HEK293 (cell line): ENCODE measurements at regions not wholly inside any gene's neighbourhood (a gene's known extent, or its start where the extent isn't known, plus 50 kb on each side); places are given as distances from the start of the nearest gene placed in this dataset.

Source experiments
- CTCF ChIA-PET: fragments of 350-600 bp; formaldehyde crosslinking; extraction: SDS; loops from one replicate; lab custom pipeline; 2021; ENCODE audit warnings: antibody characterized with exemption; lab: Yijun Ruan, JAX
- POLR2A ChIA-PET: fragments of 300-600 bp; formaldehyde crosslinking; extraction: SDS; loops from one replicate; lab custom pipeline; 2020; ENCODE audit warnings: antibody characterized with exemption, inconsistent platforms; lab: Yijun Ruan, JAX
- H3K27ac ChIP-seq: fragments of 200-500 bp; sonication (Bioruptor generic); 2 replicates; pipeline ENCODE4 v1.5.1; 2014; ENCODE audit warnings: low read depth, low read length, control low read depth, inconsistent platforms; ENCODE audit errors: extremely low read depth
- H3K36me3 ChIP-seq, 2 experiments: fragments of 200-500 bp in 1 of 2; sonication (Bioruptor generic) in 1 of 2; 1 replicate in 1 of 2; 2 replicates in 1 of 2; pipeline ENCODE4 v1.5.1; 2014 to 2017; ENCODE audit warnings: inconsistent platforms in 2 of 2, low read length in 2 of 2; ENCODE audit not compliant: control insufficient read depth in 2 of 2, insufficient read depth in 1 of 2
- H3K4me1 ChIP-seq: fragments of 200-500 bp; sonication (Bioruptor generic); 2 replicates; pipeline ENCODE4 v1.5.1; 2014; ENCODE audit warnings: mild to moderate bottlenecking, low read length, inconsistent platforms; ENCODE audit not compliant: control insufficient read depth, insufficient read depth
- H3K4me3 ChIP-seq: 2 replicates; pipeline ENCODE4 v1.5.1; 2011; ENCODE audit warnings: low read depth, mild to moderate bottlenecking, control low read depth, low read length, moderate library complexity
- H3K9me3 ChIP-seq: fragments of 200-500 bp; sonication (Bioruptor generic); 2 replicates; pipeline ENCODE4 v1.5.1; 2014; ENCODE audit warnings: low read depth, low read length, inconsistent platforms; ENCODE audit not compliant: control insufficient read depth, insufficient read depth
- GLI4 ChIP-seq: fragments of 450-650 bp; formaldehyde crosslinking; IDR thresholded peaks from 2 replicates; pipeline ENCODE4 v1.5.1; 2016; ENCODE audit warnings: missing biosample characterization, missing genetic modification characterization
- KLF10 ChIP-seq: fragments of 450-650 bp; IDR thresholded peaks from 2 replicates; pipeline ENCODE4 v1.5.1; 2018; ENCODE audit warnings: missing biosample characterization, mild to moderate bottlenecking, missing genetic modification characterization
- MZF1 ChIP-seq: fragments of 450-650 bp; formaldehyde crosslinking; IDR thresholded peaks from 2 replicates; pipeline ENCODE4 v1.5.1; 2017; ENCODE audit warnings: missing biosample characterization, missing genetic modification characterization, borderline replicate concordance
- SP3 ChIP-seq: fragments of 450-650 bp; formaldehyde crosslinking; IDR thresholded peaks from 2 replicates; pipeline ENCODE4 v1.5.1; 2016; ENCODE audit warnings: missing biosample characterization, missing genetic modification characterization
- ZBTB21 ChIP-seq: fragments of 450-650 bp; formaldehyde crosslinking; IDR thresholded peaks from 2 replicates; pipeline ENCODE4 v1.5.1; 2017; ENCODE audit warnings: missing biosample characterization, missing genetic modification characterization
- ZEB2 ChIP-seq: fragments of 450-650 bp; formaldehyde crosslinking; IDR thresholded peaks from 2 replicates; pipeline ENCODE4 v1.5.1; 2016; ENCODE audit warnings: missing biosample characterization, missing genetic modification characterization
- ZFP37 ChIP-seq: fragments of 450-650 bp; formaldehyde crosslinking; IDR thresholded peaks from 2 replicates; pipeline ENCODE4 v1.5.1; 2016; ENCODE audit warnings: missing biosample characterization, missing genetic modification characterization
- ZNF10 ChIP-seq: fragments of 450-650 bp; formaldehyde crosslinking; IDR thresholded peaks from 2 replicates; pipeline ENCODE4 v1.5.1; 2017; ENCODE audit warnings: missing biosample characterization, missing genetic modification characterization
- ZNF114 ChIP-seq: fragments of 450-650 bp; formaldehyde crosslinking; IDR thresholded peaks from 2 replicates; pipeline ENCODE4 v1.5.0; 2017; ENCODE audit warnings: missing biosample characterization, missing genetic modification characterization
- ZNF155 ChIP-seq: fragments of 450-650 bp; formaldehyde crosslinking; IDR thresholded peaks from 2 replicates; pipeline ENCODE4 v1.5.1; 2016; ENCODE audit warnings: missing biosample characterization, missing genetic modification characterization
- ZNF157 ChIP-seq: fragments of 450-650 bp; formaldehyde crosslinking; IDR thresholded peaks from 2 replicates; pipeline ENCODE4 v1.5.1; 2016; ENCODE audit warnings: missing biosample characterization, missing genetic modification characterization
- ZNF169 ChIP-seq: fragments of 450-650 bp; formaldehyde crosslinking; IDR thresholded peaks from 2 replicates; pipeline ENCODE4 v1.5.1; 2016; ENCODE audit warnings: missing biosample characterization, missing genetic modification characterization
- ZNF19 ChIP-seq: fragments of 450-650 bp; formaldehyde crosslinking; IDR thresholded peaks from 2 replicates; pipeline ENCODE4; 2016; ENCODE audit warnings: missing biosample characterization, missing genetic modification characterization, low read depth
- ZNF394 ChIP-seq: fragments of 450-650 bp; formaldehyde crosslinking; IDR thresholded peaks from 2 replicates; pipeline ENCODE4 v1.5.1; 2016; ENCODE audit warnings: missing biosample characterization, missing genetic modification characterization, mild to moderate bottlenecking, moderate library complexity, borderline replicate concordance
- ZNF521 ChIP-seq: fragments of 450-650 bp; formaldehyde crosslinking; IDR thresholded peaks from 2 replicates; pipeline ENCODE4 v1.5.1; 2017; ENCODE audit warnings: missing biosample characterization, mild to moderate bottlenecking, missing genetic modification characterization
- ZNF623 ChIP-seq: fragments of 450-650 bp; formaldehyde crosslinking; IDR thresholded peaks from 2 replicates; pipeline ENCODE4 v1.5.1; 2016; ENCODE audit warnings: missing biosample characterization, missing genetic modification characterization
- ZNF660 ChIP-seq: fragments of 450-650 bp; IDR thresholded peaks from 2 replicates; pipeline ENCODE4 v1.5.1; 2018; ENCODE audit warnings: missing biosample characterization, mild to moderate bottlenecking, missing genetic modification characterization
- ZNF707 ChIP-seq: fragments of 450-650 bp; formaldehyde crosslinking; IDR thresholded peaks from 2 replicates; pipeline ENCODE4 v1.5.1; 2016; ENCODE audit warnings: missing biosample characterization, missing genetic modification characterization
- ZNF776 ChIP-seq: fragments of 450-650 bp; formaldehyde crosslinking; IDR thresholded peaks from 2 replicates; pipeline ENCODE4 v1.5.0; 2017; ENCODE audit warnings: missing biosample characterization, missing genetic modification characterization, borderline replicate concordance
- ZNF830 ChIP-seq: fragments of 450-650 bp; IDR thresholded peaks from 2 replicates; pipeline ENCODE4 v1.5.0; 2018; ENCODE audit warnings: missing biosample characterization, missing genetic modification characterization, low read depth, mild to moderate bottlenecking, moderate library complexity
- TF ChIP-seq, protein P1 (sequence below): fragments of 450-650 bp; formaldehyde crosslinking; IDR thresholded peaks from 2 replicates; pipeline ENCODE4 v1.5.1; 2016; ENCODE audit warnings: missing biosample characterization, missing genetic modification characterization, low read depth
- TF ChIP-seq, protein P2 (sequence below): fragments of 450-650 bp; formaldehyde crosslinking; IDR thresholded peaks from 2 replicates; pipeline ENCODE4 v1.5.1; 2016; ENCODE audit warnings: missing biosample characterization, missing genetic modification characterization
- TF ChIP-seq, protein P3 (sequence below): fragments of 450-650 bp; formaldehyde crosslinking; IDR thresholded peaks from 2 replicates; pipeline ENCODE4 v1.5.1; 2017; ENCODE audit warnings: missing biosample characterization, missing genetic modification characterization

DNA sequence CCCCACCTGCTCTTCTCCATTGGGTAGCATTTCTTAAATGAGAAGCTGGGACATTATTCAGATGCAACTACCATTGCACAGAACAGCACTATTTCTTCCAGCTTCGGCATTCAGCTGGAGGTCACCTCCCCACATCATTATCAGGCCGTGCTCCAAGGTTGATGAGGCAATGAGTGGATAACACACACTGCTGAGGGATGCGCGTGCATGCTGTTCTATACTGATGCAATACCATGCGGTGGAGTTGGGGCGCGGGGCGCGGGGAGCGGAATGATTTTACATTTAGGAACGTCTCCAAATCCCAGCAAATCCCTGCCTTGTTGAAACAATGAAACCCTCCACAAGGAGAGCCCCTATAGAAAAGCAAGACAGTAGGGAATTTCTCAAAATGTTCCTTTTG lies 283.4 kb downstream of the GRIN2B start (continued):
- TF ChIP-seq ZFP37 (no peak), ZNF521 (no peak), ZNF776 (tag by site-specific recombination) (no peak)
- TF ChIP-seq, protein P1, sequence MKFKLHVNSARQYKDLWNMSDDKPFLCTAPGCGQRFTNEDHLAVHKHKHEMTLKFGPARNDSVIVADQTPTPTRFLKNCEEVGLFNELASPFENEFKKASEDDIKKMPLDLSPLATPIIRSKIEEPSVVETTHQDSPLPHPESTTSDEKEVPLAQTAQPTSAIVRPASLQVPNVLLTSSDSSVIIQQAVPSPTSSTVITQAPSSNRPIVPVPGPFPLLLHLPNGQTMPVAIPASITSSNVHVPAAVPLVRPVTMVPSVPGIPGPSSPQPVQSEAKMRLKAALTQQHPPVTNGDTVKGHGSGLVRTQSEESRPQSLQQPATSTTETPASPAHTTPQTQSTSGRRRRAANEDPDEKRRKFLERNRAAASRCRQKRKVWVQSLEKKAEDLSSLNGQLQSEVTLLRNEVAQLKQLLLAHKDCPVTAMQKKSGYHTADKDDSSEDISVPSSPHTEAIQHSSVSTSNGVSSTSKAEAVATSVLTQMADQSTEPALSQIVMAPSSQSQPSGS: no peak

DNA sequence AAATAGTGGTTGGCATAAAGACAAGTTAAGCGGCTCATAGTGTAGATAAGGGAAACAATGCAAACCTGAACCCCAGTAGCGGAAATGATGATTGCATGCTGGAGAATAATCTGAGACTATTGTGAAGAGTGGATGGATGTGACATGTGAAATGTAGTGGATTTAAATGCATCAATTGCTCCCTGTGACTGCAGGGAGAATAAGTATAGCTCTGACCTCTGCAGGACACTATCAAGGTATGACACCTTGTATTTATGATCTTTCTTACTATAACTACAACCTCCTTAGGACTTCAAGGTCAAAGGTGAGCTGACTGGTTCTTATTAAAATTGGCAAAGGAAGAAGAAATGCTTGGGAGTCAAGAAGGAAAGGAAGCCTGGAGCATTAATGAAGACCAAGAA lies 285.6 kb downstream of the GRIN2B start:
- no peak overlapping the region for H3K27ac ChIP-seq
- TF ChIP-seq, protein P2, sequence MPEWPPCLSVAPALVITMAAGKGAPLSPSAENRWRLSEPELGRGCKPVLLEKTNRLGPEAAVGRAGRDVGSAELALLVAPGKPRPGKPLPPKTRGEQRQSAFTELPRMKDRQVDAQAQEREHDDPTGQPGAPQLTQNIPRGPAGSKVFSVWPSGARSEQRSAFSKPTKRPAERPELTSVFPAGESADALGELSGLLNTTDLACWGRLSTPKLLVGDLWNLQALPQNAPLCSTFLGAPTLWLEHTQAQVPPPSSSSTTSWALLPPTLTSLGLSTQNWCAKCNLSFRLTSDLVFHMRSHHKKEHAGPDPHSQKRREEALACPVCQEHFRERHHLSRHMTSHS (tag by site-specific recombination): no peak
- no peak for TF ChIP-seq ZNF660
- TF ChIP-seq ZBTB21 (tag by site-specific recombination): no peak
- no peak for TF ChIP-seq SP3
- no peak for TF ChIP-seq ZNF169 (tag by site-specific recombination)
- H3K4me3 ChIP-seq: no peak overlapping the region
- H3K4me1 ChIP-seq: no peaks in the 10 kb centered on the region
- POLR2A ChIA-PET: no interaction called here
- H3K9me3 ChIP-seq: no peaks in the 10 kb centered on the region
- CTCF ChIA-PET: interaction anchor here (0.6 to 1.0 kb wide), 3 partner anchors 32 to 471 kb away, joined by 3 to 4 read pairs (median 3); no protein-coding TSS in a partner anchor
- H3K36me3 ChIP-seq: no peaks in the 10 kb centered on the region

DNA sequence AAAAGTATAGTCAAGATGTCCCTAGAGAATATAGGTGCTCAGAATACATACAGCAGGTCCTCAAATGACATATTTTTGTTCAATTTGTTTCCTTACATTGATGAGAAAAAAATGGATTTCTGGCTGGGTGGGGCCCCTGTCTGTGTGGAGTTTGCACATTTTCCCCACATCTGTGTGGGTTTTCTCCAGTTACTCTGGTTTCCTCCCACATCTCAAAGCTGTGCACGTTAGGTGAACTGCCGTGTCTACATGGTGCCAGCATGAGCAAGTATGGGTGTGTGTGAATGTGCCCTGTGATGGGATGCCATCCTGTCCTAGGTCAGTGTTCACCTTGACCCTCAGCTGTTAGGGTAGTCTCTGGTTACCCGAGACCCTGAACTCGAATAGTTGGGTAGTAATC lies 289.1 kb downstream of the GRIN2B start:
- POLR2A ChIA-PET: no interaction called here
- no peaks in the 10 kb centered on the region for H3K9me3 ChIP-seq
- no peaks in the 10 kb centered on the region for H3K4me1 ChIP-seq
- H3K4me3 ChIP-seq: no peak overlapping the region
- CTCF ChIA-PET: no interaction called here
- no peaks in the 10 kb centered on the region for H3K36me3 ChIP-seq
- no peak for TF ChIP-seq ZNF830 (tag by site-specific recombination)
- TF ChIP-seq GLI4 (tag by site-specific recombination): no peak
- no peak for TF ChIP-seq ZNF10 (tag by site-specific recombination)
- no peak for TF ChIP-seq ZNF19 (tag by site-specific recombination)
- TF ChIP-seq ZNF394: no peak
- no peak for TF ChIP-seq ZNF155 (tag by site-specific recombination)
- H3K27ac ChIP-seq: no peak overlapping the region

DNA sequence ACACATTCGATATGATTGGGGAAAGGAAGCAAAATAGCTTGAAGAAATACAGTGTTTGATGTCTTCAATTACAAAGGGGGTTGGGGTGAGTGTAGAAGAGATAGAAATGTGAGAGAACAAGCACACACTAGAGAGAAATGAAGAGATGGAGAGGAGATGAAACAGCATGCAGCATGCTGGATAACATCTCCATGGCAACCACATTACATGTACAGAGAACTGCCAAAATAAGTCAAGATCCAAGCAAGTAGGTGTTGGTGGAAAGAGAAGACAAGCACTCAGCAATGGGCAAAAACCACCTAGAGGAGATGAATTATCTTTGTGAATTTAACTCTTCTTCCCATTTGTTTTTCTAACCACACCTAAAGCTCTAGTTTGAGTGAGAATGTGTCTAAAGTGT lies 289.8 kb downstream of the GRIN2B start:
- POLR2A ChIA-PET: no interaction called here

DNA sequence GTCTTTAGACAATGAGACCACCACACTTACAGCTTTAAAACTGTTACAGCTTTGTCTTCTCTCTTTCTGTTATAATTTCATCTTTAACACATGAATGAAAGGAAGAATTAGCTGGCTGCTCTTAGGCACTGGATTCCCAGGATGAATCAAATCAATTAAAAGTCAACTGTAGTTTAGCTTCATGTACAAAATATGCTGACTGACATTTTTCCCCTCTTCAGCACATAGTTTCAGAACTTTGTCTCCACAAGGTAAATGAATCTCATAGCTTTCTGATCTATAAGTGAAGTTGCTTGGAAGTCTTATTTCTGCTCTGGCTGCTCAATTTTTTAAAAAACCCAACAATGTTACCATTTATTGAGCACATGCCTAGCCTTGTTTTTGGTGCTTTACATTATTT lies 293.8 kb downstream of the GRIN2B start:
- no peak overlapping the region for H3K4me3 ChIP-seq
- no peaks in the 10 kb centered on the region for H3K9me3 ChIP-seq
- TF ChIP-seq ZNF707 (tag by site-specific recombination) (no peak), KLF10 (no peak), ZNF155 (tag by site-specific recombination) (no peak), ZEB2 (tag by site-specific recombination) (no peak), ZNF623 (tag by site-specific recombination) (no peak), ZNF157 (tag by site-specific recombination) (no peak)
- TF ChIP-seq, protein P3, sequence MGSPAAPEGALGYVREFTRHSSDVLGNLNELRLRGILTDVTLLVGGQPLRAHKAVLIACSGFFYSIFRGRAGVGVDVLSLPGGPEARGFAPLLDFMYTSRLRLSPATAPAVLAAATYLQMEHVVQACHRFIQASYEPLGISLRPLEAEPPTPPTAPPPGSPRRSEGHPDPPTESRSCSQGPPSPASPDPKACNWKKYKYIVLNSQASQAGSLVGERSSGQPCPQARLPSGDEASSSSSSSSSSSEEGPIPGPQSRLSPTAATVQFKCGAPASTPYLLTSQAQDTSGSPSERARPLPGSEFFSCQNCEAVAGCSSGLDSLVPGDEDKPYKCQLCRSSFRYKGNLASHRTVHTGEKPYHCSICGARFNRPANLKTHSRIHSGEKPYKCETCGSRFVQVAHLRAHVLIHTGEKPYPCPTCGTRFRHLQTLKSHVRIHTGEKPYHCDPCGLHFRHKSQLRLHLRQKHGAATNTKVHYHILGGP (tag by site-specific recombination): no peak
- ChIA-PET POLR2A (no interaction called here), CTCF (interaction anchor here (0.6 kb wide), 2 partner anchors 212 to 432 kb away, joined by 3 read pairs; no protein-coding TSS in a partner anchor)
- no peak overlapping the region for H3K27ac ChIP-seq
- H3K36me3 ChIP-seq: no peaks in the 10 kb centered on the region
- no peaks in the 10 kb centered on the region for H3K4me1 ChIP-seq

More for the DNA sequence above, 289.8 kb downstream of the GRIN2B start:
- TF ChIP-seq MZF1 (no peak), ZNF114 (tag by site-specific recombination) (no peak), ZNF830 (tag by site-specific recombination) (no peak)
- H3K36me3 ChIP-seq: no peaks in the 10 kb centered on the region
- H3K4me1 ChIP-seq: no peaks in the 10 kb centered on the region
- no peaks in the 10 kb centered on the region for H3K9me3 ChIP-seq
- no peak overlapping the region for H3K4me3 ChIP-seq
- CTCF ChIA-PET: no interaction called here
- no peak overlapping the region for H3K27ac ChIP-seq
